ENCODE measurements at regions not wholly inside any gene's neighbourhood (a gene's known extent, or its start where the extent isn't known, plus 50 kb on each side); places are given as distances from the start of the nearest gene placed in this dataset.
A peak's percentile ranks its signal among the peaks of the same experiment; 100 is the strongest.

GRCh38 chr2:71892896-71893295 is 254.8 kb downstream of the CYP26B1 start:
- no peak for DNase-seq (ENCODE audit: low read depth)

- DNase-seq (ENCODE audit: low read depth): no peak
These were observed 255.3 kb downstream of the CYP26B1 start for GRCh38 chr2:71892423-71892730.

DNA sequence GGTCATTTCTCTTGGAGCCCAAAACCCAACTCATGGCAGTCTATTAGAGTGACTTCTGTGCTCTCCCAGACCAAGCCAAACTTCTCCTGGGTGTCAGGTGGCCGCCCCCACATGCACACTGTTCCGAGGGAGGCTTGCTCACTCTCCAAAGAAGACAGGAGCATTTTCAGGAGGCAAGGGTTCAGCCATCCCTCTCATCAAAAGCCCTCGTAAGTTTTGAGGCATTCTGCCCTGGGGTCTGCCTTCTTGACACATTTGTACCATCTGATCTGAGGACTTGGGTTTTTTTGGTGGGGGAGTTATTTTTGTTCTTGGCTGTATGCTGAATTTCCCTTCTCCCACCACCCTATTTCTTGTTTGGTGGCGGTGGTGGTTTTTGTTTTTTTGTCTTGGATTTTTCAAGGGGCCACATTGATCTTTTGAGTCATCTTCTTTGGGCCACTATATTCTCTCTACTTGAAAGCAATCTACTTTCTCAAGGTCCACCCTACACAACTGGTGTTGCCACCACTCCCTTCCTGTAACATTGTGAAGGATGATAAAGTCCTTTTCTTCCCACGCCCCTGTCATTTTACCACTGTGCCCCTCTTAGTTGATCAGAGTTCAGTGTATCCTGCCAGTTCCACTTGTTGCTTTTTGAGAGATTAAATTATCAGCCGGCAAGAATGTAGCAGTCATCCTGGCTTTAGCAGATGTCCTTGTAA is 255.8 kb downstream of the CYP26B1 start:
- no peak for DNase-seq (ENCODE audit: low read depth)

- DNase-seq (ENCODE audit: low read depth): no peak
These were observed 256.5 kb downstream of the CYP26B1 start for GRCh38 chr2:71891155-71891554.

DNA sequence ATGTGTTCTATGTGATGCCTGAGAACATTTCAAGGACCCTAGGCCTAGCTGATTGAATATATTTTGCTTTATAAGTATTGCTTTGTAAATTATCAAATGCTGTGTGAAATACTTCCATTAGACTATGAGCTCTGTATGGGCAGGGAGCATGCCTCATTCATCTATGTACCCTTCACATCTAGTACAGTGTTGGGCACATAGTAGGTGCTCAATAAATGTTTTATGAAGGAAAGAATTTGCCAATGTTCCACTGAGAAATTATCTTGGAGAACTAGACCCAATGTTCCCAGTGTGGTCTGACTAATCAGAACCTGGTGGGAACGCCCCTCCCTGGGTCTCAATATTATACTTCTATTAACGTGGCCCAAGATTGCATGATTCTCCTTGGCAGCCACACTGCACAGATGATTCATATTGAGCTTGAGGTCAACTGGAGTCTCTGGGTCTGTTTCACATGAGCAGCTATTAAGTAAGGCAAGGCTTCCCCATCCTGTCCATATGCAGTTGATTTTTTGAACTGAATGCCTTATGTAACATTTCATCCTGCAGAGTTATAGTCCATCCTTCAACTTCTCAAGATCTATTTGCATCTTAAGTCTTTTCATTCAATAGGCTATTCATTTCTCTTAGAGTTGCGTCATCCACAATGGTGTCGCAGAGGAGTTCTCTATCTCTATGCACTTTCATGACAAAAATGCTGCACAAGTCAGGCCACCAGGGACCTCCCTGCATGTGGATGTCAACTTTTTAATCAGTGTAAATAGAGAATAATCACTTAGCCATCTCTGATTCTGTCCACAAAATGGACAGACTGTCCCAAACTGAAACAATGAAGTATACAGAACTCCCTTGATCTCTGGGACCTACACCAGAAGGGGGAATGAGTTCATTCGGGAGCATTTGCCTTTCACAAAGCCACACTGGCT is 257.6 kb downstream of the CYP26B1 start:
- DNase-seq (ENCODE audit: low read depth): peak; percentile 90

DNA sequence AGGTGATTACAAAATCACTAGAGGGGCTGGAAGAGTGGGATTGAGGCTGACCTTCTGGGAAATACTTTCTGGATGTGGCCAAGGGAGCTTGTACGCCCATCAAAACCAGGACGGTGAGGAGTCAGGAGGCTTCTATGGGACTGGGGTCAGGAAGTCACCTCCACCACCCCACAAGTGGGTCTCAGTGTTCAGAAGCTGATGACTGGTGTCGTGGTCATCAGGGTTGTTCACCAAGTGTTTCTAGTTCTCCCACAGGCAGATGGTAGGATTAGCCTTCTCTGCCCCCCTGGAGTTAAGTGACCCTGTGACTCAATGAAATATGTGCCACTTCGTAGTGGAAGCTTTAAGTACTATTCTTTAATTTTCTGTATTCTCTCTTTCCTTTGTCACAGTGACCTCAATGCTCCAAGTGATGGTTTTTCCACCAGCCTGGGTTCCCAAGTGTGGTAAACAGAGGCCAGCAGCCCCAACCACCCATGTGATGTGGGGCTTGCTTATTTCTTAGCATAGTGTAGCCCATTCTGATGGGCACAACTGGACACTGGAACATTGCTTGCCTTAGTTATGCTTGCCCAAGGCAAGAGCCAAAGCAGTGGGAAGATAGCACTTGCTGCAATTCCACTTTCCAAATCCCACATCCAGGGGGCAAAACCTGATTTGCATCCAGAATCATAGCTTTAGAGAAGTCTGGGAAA is 258.8 kb downstream of the CYP26B1 start:
- peak; percentile 82 for DNase-seq (ENCODE audit: low read depth)

DNA sequence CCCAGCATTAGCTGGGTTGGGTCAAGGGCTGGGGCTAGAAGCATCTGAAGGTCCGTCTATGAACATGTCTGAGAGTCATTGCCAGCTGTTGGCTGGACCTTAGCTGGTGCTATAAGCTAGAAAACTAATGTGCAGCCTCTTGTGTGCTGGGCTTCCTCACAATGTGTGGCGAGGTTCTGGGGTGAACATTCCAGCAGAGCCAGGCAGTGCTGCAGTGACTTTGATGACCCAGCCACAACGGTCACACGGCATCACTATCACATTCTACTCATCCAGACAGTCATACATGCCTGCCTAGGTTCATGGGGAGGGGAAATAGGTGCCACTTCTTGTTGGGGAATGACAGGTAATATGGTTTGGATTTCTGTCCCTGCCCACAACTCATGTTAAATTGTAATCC is 260.5 kb downstream of the CYP26B1 start:
- no peak for DNase-seq (ENCODE audit: low read depth)

GRCh38 chr2:71886241-71886640 is 261.4 kb downstream of the CYP26B1 start:
- DNase-seq (ENCODE audit: low read depth): peak; percentile 52

GRCh38 chr2:71884303-71885042 is 263.2 kb downstream of the CYP26B1 start:
- DNase-seq (ENCODE audit: low read depth): peak; percentile 84

DNA sequence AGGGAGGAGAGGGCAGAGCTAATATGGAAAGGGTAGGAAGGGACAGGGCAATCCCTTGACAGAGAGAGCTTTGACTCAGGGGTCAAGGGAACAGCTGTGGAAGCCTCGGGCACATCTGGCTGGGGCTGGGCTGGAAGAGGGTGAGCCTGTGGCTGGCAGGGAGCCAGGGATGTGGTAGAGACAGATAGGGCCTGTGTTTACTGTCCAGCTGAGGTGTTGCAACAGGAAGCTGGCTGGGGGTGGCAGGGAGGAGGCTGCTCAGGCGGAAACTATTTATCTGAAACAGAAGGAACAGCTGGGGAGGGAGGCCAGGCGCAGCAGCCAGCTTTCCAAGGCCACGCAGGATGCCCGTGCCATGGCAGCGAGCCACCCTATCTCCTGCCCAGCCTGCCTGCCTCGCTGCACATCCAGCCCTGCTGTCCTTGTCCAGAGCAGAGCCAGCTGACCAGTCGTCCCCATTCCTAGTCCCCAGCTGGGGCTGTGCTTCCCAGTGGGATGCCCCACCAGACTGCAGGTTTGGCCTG is 264.7 kb downstream of the CYP26B1 start:
- DNase-seq (ENCODE audit: low read depth): peak; percentile 92

- DNase-seq (ENCODE audit: low read depth): no peak
These were observed 265.3 kb downstream of the CYP26B1 start for GRCh38 chr2:71882236-71882946.

DNA sequence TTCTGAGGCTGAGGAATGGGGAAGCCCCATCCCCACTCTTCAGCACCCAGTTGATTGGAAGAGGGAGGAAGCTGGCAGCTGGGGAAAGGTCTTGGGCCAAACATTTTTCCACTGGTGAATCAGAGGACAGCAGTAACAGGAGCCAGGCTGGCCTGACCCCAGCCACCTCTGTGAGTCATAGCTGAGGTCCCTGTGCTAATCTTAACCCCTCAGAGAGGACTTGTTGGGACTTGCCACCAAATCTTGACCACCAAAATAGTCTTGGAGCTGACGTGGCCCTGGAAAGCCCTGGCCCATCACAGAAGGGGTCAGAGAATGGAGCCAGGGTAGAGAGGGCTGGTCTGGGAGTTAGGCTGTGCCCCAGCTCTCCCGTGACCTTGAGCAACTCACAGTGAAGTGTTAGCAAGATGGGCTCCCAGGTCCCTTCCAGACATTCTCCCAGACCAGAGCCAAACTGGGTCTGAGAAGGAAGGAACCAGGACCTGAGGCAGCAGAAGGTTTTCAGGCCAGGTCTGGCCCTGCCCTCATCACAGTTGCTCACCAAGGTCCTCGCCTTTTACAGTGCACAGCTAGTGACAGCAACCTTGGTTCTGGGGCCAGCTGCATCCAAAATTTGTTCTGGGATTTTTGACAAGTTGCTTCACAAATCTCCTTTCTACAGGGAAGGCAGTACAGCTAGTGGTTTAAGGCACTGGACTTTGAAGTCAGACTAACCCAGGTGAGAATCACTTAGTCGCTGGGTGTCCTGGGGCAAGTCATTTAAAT is 266.6 kb downstream of the CYP26B1 start:
- peak; percentile 92 for DNase-seq (ENCODE audit: low read depth)

GRCh38 chr2:71880287-71880686 is 267.4 kb downstream of the CYP26B1 start:
- no peak for DNase-seq (ENCODE audit: low read depth)

DNA sequence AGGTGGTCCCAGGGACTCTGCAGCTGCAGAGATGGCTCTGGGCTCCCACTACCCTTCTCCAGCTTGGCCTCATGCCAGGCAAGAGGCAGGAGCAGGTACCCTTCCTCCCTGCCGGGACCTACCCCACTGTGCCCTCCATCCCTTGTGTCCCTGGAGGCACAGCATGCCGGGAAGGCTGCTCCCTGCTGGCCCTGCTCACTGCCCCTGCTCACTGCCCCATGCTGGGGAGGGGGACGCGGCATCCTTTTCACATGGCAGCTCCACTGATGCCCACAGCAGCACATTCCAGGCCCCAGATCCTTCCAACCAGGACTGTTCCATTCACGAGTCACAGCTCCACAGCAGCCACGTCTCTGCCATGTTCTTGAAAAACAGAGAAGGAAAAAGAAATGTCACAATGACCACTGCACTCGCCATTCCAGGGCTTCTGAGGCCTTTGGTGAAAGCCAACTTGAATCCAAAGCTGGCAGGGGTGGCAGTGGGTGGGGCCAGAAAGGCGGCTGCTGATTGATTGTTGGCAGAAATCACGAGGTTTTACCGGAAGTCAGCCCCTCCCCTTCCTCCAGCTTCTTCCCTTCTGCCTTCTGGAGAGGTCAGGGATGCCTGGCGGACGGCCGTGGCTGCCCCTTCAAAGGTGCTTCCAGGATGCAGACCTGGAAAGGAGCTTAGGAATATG is 268.0 kb downstream of the CYP26B1 start:
- DNase-seq (ENCODE audit: low read depth): no peak

GRCh38 chr2:71878626-71879508 is 268.8 kb downstream of the CYP26B1 start:
- no peak for DNase-seq (ENCODE audit: low read depth)

GRCh38 chr2:71877636-71878035 is 270.0 kb downstream of the CYP26B1 start:
- DNase-seq (ENCODE audit: low read depth): no peak

DNA sequence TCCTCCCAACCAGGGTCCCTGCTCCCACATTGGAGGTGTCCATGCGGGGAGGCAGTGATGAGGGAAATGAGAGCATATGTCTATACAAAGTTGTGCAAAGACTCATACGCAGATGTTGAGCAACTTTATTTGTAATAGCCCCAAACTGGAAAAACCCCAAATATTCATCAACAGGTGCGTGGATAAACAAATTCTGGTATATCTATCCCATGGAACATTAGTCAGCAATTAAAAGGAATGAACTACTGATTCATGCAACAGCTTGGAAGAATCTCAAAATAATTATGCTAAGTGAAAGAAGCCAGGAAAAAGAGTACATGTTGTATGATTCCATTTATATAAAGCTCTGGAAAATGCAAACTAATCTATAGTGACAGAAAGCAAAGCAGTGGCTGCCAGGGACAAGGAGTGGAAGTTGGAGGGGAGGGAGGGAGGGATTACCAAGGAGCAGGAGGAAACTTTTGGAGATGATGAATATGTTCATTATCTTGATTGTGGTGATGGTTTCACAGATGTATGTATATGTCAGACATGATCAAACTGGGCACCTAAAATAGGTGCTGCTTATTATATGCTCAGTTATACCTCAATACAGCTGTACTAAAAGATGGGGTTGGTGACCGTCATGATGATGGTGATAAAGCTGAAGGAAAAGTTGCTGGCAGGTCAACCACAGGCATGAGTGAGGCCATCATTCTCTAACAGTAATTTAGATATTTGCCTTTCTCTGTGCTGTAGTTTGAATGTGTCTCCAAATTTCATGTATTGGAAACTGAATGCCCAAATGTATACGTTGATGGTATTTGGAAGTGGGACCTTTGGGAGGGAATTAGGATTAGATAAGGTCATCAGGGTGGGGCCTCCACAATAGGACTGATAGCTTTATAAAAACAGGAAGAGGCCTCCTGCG is 270.9 kb downstream of the CYP26B1 start:
- DNase-seq (ENCODE audit: low read depth): no peak
